OCI-LY1 (cell line): ENCODE measurements at regions not wholly inside any gene's neighbourhood (a gene's known extent, or its start where the extent isn't known, plus 50 kb on each side); places are given as distances from the start of the nearest gene placed in this dataset.

Experiments used
- H2AFZ ChIP-seq: fragments of 200-600 bp; sonication (generic), shearing (Covaris generic); 2 replicates; pipeline ENCODE4 v1.6.0; 2014; ENCODE audit warnings: antibody characterized with exemption, mild to moderate bottlenecking, low read length
- H3F3A ChIP-seq: fragments of 200-600 bp; sonication (generic), shearing (Covaris generic); 2 replicates; pipeline ENCODE4 v1.6.0; 2014; ENCODE audit warnings: mild to moderate bottlenecking, antibody characterized with exemption, low read length, moderate library complexity; ENCODE audit not compliant: insufficient read depth
- H3K27ac ChIP-seq: fragments of 200-600 bp; sonication (generic); 2 replicates; pipeline ENCODE4 v1.5.1; 2014; ENCODE audit warnings: low read length, mixed run types, mild to moderate bottlenecking, low read depth; ENCODE audit not compliant: poor library complexity, severe bottlenecking
- H3K27me3 ChIP-seq: fragments of 200-600 bp; sonication (generic); 2 replicates; pipeline ENCODE4 v1.6.0; 2014; ENCODE audit warnings: antibody characterized with exemption, mild to moderate bottlenecking, low read length, moderate library complexity; ENCODE audit not compliant: insufficient read depth
- H3K36me3 ChIP-seq: fragments of 200-600 bp; sonication (generic); 2 replicates; pipeline ENCODE4 v1.6.1; 2014; ENCODE audit warnings: mild to moderate bottlenecking, antibody characterized with exemption, low read length, moderate library complexity, mixed read lengths; ENCODE audit not compliant: insufficient read depth
- H3K4me1 ChIP-seq: fragments of 200-600 bp; sonication (generic); 2 replicates; pipeline ENCODE4 v1.5.1; 2014; ENCODE audit warnings: mild to moderate bottlenecking, low read length, moderate library complexity; ENCODE audit not compliant: insufficient read depth, severe bottlenecking
- H3K4me2 ChIP-seq: fragments of 200-600 bp; sonication (generic), shearing (Covaris generic); 2 replicates; pipeline ENCODE4 v1.6.1; 2014; ENCODE audit warnings: low read length
- H3K4me3 ChIP-seq: fragments of 200-600 bp; sonication (generic); 2 replicates; pipeline ENCODE4 v1.5.1; 2014; ENCODE audit warnings: low read length, low read depth, mild to moderate bottlenecking, mixed read lengths; ENCODE audit not compliant: poor library complexity, severe bottlenecking
- H3K79me2 ChIP-seq: fragments of 200-600 bp; shearing (Covaris generic); 2 replicates; pipeline ENCODE4 v1.6.1; 2016; ENCODE audit warnings: mixed run types, low read length, mixed read lengths; ENCODE audit not compliant: insufficient read depth
- H3K9ac ChIP-seq: fragments of 200-600 bp; sonication (generic), shearing (Covaris generic); 2 replicates; pipeline ENCODE4 v1.6.1; 2014; ENCODE audit warnings: mild to moderate bottlenecking, low read length, mixed read lengths
- H3K9me2 ChIP-seq: fragments of 200-600 bp; sonication (generic), shearing (Covaris generic); 2 replicates; pipeline ENCODE4 v1.6.1; 2014; ENCODE audit warnings: low read depth, mild to moderate bottlenecking, low read length, mixed read lengths
- H3K9me3 ChIP-seq: fragments of 200-600 bp; shearing (Covaris generic); 2 replicates; pipeline ENCODE4 v1.6.1; 2014; ENCODE audit warnings: low read length, mixed read lengths
- H4K20me1 ChIP-seq: fragments of 200-600 bp; sonication (generic), shearing (Covaris generic); 2 replicates; pipeline ENCODE4 v1.6.0; 2016; ENCODE audit warnings: mild to moderate bottlenecking, low read length; ENCODE audit not compliant: insufficient read depth
- CTCF ChIP-seq: fragments of 200-600 bp; sonication (generic), shearing (Covaris generic); IDR thresholded peaks from 2 replicates; pipeline ENCODE4 v1.5.1; 2017; ENCODE audit warnings: mild to moderate bottlenecking, antibody characterized with exemption, low read length, moderate library complexity, mixed read lengths
- EZH2 ChIP-seq: fragments of 200-600 bp; sonication (generic), shearing (Covaris generic); IDR thresholded peaks from 2 replicates; pipeline ENCODE4 v1.8.0; 2017; ENCODE audit warnings: borderline replicate concordance, mixed run types, mild to moderate bottlenecking, antibody characterized with exemption, low read length, moderate library complexity, mixed read lengths

DNA sequence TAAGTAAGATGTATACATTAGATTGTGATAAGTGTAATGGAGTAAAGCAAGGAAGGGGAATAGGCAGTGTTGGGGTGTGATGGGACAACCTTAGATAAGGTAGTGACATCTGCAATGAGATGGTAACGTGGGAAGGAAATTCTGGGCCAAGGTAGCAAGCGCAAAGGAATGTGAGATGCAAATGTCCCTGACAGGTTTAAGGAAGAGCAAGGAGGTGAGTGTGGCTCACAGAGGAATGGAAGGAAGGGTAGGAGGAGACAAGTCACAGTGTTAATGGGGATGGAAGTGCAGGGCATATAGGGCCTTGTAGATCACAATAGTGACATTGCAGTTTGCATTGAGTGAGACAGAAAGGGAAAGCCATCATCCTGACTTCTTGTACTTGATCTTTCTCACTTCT lies 170.9 kb upstream of the FAM98A start:
- H3K9ac ChIP-seq, result no peak overlapping the region
- H3K4me3 ChIP-seq, result no peak overlapping the region
- H3K9me2 ChIP-seq, result no peaks in the 10 kb centered on the region; the same call in 1 of the 2 replicates
- no peaks in the 10 kb centered on the region for H3K36me3 ChIP-seq
- no peaks in the 10 kb centered on the region for H3K79me2 ChIP-seq
- H3K9me3 ChIP-seq, result no peaks in the 10 kb centered on the region
- H3K27ac ChIP-seq, result no peak overlapping the region
- TF ChIP-seq CTCF, result no peak
- TF ChIP-seq EZH2, result no peak
- H3K4me1 ChIP-seq, result no peaks in the 10 kb centered on the region
- no peaks in the 10 kb centered on the region for H3F3A ChIP-seq
- H3K4me2 ChIP-seq, result no peak overlapping the region
- no peak overlapping the region for H2AFZ ChIP-seq
- no peaks in the 10 kb centered on the region for H4K20me1 ChIP-seq
- H3K27me3 ChIP-seq, result no peaks in the 10 kb centered on the region

- no peaks in the 10 kb centered on the region; the same call in 1 of the 2 replicates for H3K9me2 ChIP-seq
- no peaks in the 10 kb centered on the region for H3F3A ChIP-seq
- no peaks in the 10 kb centered on the region for H3K9me3 ChIP-seq
- TF ChIP-seq EZH2, result no peak
- TF ChIP-seq CTCF, result no peak
- no peak overlapping the region for H3K4me2 ChIP-seq
- H3K27ac ChIP-seq, result no peak overlapping the region
- no peak overlapping the region for H2AFZ ChIP-seq
- H3K36me3 ChIP-seq, result no peaks in the 10 kb centered on the region
- no peak overlapping the region for H3K4me3 ChIP-seq
- no peaks in the 10 kb centered on the region for H3K27me3 ChIP-seq
- H4K20me1 ChIP-seq, result no peaks in the 10 kb centered on the region
- H3K4me1 ChIP-seq, result no peaks in the 10 kb centered on the region
- no peak overlapping the region for H3K9ac ChIP-seq
- no peaks in the 10 kb centered on the region for H3K79me2 ChIP-seq
These were observed 167.1 kb upstream of the FAM98A start for GRCh38 chr2:33766175-33766574.

GRCh38 chr2:33765122-33765521 lies 166.0 kb upstream of the FAM98A start:
- H3K9me3 ChIP-seq, result no peaks in the 10 kb centered on the region
- no peak overlapping the region for H3K4me3 ChIP-seq
- H3K4me1 ChIP-seq, result no peaks in the 10 kb centered on the region
- no peaks in the 10 kb centered on the region for H3F3A ChIP-seq
- H4K20me1 ChIP-seq, result no peaks in the 10 kb centered on the region
- no peak overlapping the region for H3K4me2 ChIP-seq
- H3K79me2 ChIP-seq, result no peaks in the 10 kb centered on the region
- H3K36me3 ChIP-seq, result no peaks in the 10 kb centered on the region
- H3K27me3 ChIP-seq, result no peaks in the 10 kb centered on the region
- no peaks in the 10 kb centered on the region; the same call in 1 of the 2 replicates for H3K9me2 ChIP-seq
- H3K27ac ChIP-seq, result no peak overlapping the region
- H3K9ac ChIP-seq, result no peak overlapping the region
- H2AFZ ChIP-seq, result no peak overlapping the region
- TF ChIP-seq CTCF, result no peak
- TF ChIP-seq EZH2, result no peak
